ENCODE measurements at regions not wholly inside any gene's neighbourhood (a gene's known extent, or its start where the extent isn't known, plus 50 kb on each side); places are given as distances from the start of the nearest gene placed in this dataset.

DNA sequence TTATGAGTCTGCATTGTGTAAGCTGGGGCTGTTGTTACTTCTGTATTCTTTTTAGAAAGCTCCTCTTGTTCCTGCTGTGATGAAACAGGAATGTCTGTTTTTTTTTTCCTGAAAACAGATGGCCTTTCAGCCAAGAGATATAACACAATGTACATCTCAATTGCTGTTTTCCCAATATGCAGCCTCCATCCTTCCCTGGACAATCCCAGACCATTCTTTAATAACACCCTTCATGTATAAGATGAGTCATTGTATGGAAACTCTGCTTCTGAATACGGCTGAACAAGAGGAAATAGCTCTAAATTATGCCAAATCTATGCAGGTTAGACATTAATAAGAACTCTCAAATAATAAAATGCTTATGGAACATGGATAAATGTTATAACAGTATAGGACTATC lies 60.2 kb upstream of the LRRC4C start:
- no peak overlapping the region for H3K4me3 Mint-ChIP-seq
- DNase-seq (ENCODE audit: low read depth, low spot score): no peak
- TF ChIP-seq, protein P1, sequence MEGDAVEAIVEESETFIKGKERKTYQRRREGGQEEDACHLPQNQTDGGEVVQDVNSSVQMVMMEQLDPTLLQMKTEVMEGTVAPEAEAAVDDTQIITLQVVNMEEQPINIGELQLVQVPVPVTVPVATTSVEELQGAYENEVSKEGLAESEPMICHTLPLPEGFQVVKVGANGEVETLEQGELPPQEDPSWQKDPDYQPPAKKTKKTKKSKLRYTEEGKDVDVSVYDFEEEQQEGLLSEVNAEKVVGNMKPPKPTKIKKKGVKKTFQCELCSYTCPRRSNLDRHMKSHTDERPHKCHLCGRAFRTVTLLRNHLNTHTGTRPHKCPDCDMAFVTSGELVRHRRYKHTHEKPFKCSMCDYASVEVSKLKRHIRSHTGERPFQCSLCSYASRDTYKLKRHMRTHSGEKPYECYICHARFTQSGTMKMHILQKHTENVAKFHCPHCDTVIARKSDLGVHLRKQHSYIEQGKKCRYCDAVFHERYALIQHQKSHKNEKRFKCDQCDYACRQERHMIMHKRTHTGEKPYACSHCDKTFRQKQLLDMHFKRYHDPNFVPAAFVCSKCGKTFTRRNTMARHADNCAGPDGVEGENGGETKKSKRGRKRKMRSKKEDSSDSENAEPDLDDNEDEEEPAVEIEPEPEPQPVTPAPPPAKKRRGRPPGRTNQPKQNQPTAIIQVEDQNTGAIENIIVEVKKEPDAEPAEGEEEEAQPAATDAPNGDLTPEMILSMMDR (conservative IDR thresholded peaks at IDR 0.05): no peak
- H3K9me3 Mint-ChIP-seq: no peaks in the 10 kb centered on the region
- H3K27me3 Mint-ChIP-seq (ENCODE audit: low read depth): no peaks in the 10 kb centered on the region
- H3K36me3 Mint-ChIP-seq (ENCODE audit: low read depth): no peaks in the 10 kb centered on the region
- no peak overlapping the region for H3K27ac Mint-ChIP-seq (ENCODE audit: unreplicated experiment)
- H3K4me1 Mint-ChIP-seq: peaks cover 11% of the 10 kb centered on the region

DNA sequence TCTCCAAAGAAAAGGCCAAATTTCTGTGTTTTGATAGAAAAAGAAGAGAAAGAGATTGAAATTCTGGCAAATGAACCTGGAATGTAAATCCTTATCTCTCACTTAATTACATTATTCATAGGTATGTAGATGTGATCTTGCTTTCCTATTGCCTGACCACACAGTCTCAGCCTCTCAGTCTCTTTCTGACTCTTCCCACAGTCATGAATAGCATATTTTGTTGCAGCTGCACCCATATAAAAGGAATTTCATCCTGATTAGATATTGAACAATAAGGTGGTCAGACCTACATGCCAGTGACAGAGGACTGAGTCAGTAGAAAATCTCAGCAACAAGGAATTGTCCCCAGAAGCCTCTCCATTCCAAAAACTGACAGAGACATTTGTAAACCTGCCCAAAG lies 62.9 kb upstream of the LRRC4C start:
- Mint-ChIP-seq H3K36me3 (ENCODE audit: low read depth) (no peaks in the 10 kb centered on the region), H3K27me3 (ENCODE audit: low read depth) (no peaks in the 10 kb centered on the region), H3K4me1 (peaks cover 11% of the 10 kb centered on the region), H3K9me3 (no peaks in the 10 kb centered on the region), H3K27ac (ENCODE audit: unreplicated experiment) (no peak overlapping the region), H3K4me3 (no peak overlapping the region)
- no peak for DNase-seq (ENCODE audit: low read depth, low spot score)
- TF ChIP-seq, protein P1 (conservative IDR thresholded peaks at IDR 0.05): no peak

DNA sequence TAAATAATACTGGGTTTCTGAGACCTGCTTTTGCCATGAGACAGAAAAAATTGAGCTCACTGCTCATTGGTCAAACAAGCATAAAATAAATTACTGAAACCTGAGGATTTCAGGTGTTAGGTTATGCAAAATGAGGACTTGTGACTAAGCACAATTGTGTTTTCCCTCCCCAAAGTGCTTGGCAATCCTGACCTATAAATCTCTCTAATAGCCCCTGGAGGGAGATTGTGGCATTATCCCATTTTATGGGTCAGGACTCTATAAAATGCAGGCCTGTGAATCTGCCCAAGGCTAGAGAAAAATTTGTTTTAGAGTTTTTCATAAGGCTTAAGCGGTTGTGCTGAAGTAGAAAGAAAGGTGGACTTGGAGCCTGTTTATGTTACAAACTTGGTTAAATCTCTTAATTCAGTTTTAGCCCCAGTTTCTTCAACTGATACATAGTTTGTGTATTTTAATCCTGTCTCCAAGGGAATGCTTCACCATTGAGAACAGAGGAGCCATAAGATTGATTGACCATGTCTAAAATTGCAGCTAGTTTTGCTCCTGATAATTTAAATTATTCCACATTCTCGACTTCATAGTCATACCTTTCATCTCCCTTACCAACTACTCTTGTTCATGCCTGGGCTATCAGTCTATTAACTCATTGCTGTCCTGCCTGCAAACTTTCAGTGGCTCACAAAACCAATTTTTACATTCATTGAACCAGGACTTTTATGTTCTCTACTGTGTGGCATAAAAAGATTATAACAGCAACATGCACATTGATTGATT lies 63.6 kb upstream of the LRRC4C start:
- Mint-ChIP-seq H3K36me3 (ENCODE audit: low read depth) (no peaks in the 10 kb centered on the region), H3K27me3 (ENCODE audit: low read depth) (no peaks in the 10 kb centered on the region), H3K4me1 (peaks cover 11% of the 10 kb centered on the region), H3K4me3 (no peak overlapping the region), H3K9me3 (no peaks in the 10 kb centered on the region), H3K27ac (ENCODE audit: unreplicated experiment) (no peak overlapping the region)
- TF ChIP-seq, protein P1 (conservative IDR thresholded peaks at IDR 0.05): no peak
- DNase-seq (ENCODE audit: low read depth, low spot score): no peak

DNA sequence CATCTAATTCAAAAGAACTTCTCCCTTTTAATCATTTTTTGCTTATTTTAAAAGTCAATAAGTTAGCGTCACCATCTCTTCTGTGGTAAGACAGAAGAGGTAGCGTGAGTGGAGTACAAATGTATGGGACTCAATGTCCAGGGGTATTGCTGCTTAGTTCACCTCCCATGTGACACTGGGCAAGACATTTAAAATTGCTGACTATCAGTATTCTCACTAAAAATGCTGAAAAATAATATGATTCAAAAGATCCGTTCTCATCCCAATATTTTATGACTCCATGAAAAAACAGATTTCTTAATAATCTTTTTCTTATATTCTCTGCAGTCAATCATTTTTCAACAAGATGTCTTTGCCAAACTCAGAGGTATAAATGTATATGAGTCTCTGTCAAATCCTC lies 68.1 kb upstream of the LRRC4C start:
- no peaks in the 10 kb centered on the region for H3K27me3 Mint-ChIP-seq (ENCODE audit: low read depth)
- no peaks in the 10 kb centered on the region for H3K9me3 Mint-ChIP-seq
- DNase-seq (ENCODE audit: low read depth, low spot score): no peak
- H3K36me3 Mint-ChIP-seq (ENCODE audit: low read depth): no peaks in the 10 kb centered on the region
- no peak overlapping the region for H3K4me3 Mint-ChIP-seq
- TF ChIP-seq, protein P1 (conservative IDR thresholded peaks at IDR 0.05): no peak
- no peak overlapping the region for H3K27ac Mint-ChIP-seq (ENCODE audit: unreplicated experiment)
- peaks cover 1% of the 10 kb centered on the region for H3K4me1 Mint-ChIP-seq

DNA sequence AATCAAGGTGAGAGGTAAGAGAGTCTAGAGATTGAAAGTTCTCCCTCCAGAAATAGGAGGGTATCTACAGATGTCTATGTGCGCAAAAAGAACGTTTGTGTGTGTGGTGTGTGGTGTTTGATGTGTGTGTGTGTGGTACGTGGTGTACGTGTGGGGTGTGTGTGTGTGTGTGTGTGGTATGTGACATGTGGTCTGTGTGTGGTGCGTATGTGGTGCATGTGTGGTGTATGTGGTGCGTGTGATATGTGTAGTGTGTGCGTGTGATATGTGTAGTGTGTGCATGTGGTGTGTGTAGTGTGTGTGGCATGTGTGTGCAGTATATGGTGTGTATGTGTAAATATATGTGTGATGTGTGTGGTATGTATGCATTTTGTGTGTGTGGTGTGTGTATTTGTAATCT lies 73.0 kb upstream of the LRRC4C start:
- no peaks in the 10 kb centered on the region for H3K9me3 Mint-ChIP-seq
- no peaks in the 10 kb centered on the region for H3K4me1 Mint-ChIP-seq
- no peak overlapping the region for H3K27ac Mint-ChIP-seq (ENCODE audit: unreplicated experiment)
- H3K27me3 Mint-ChIP-seq (ENCODE audit: low read depth): no peaks in the 10 kb centered on the region
- TF ChIP-seq, protein P1 (conservative IDR thresholded peaks at IDR 0.05): no peak
- H3K36me3 Mint-ChIP-seq (ENCODE audit: low read depth): no peaks in the 10 kb centered on the region
- DNase-seq (ENCODE audit: low read depth, low spot score): no peak
- H3K4me3 Mint-ChIP-seq: no peak overlapping the region

Data from neural crest cell (in vitro differentiated cells).